ENCODE measurements at regions not wholly inside any gene's neighbourhood (a gene's known extent, or its start where the extent isn't known, plus 50 kb on each side); places are given as distances from the start of the nearest gene placed in this dataset.

DNA sequence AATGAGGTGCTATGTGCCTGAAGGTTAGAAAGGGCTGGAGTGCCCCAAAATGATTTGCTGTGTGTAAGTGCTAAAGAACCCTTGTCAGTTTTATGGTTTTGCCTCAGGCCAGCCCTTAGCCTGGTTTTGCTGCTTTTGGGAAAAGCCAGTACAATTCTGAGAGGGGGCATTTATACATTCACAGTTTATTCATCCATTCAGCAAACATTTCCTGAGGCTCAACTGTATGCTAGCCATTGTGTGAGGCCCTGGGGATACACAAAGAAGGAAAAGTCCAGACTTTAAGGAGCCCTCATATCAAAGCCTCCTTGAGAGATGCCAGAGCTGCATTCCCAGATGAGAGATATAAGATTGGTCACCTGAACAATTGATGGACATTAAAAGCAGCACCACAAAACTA is 115.2 kb upstream of the PLCXD3 start:
- TF ChIP-seq RFX5 (IDR thresholded peaks at IDR 0.05; ENCODE audit: low read depth, low read length): no peak
- TF ChIP-seq ZNF274 (IDR thresholded peaks at IDR 0.05; ENCODE audit: insufficient read depth, insufficient read length): no peak
- TF ChIP-seq IKZF1 (conservative IDR thresholded peaks at IDR 0.05): no peak
